ENCODE measurements at regions not wholly inside any gene's neighbourhood (a gene's known extent, or its start where the extent isn't known, plus 50 kb on each side); places are given as distances from the start of the nearest gene placed in this dataset.

DNA sequence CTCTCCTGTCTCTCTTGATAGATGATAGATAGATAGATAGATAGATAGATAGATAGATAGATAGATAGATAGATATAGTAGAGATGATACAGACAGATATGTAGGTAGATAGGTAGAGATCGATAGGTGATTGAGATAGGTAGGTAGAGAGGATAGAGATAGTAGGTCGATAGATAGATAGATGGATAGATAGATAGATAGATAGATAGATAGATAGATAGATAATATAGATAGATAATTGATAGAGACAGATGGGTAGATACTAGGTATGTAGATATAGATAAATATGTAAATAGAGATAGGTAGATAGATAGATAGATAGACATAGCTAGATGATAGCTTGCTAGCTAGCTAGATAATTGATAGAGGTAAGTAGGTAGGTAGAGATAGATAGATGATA is 1154.2 kb upstream of the AUTS2 start:
- Histone ChIP-seq H3K4me1 (ENCODE audit: control insufficient read depth, extremely low read depth, insufficient read depth, low read length) (no peaks in the 10 kb centered on the region), H3K27me3 (ENCODE audit: control insufficient read depth, insufficient read depth, low read length) (no peaks in the 10 kb centered on the region), H2AFZ (ENCODE audit: low read length) (no peak overlapping the region), H3K9ac (ENCODE audit: insufficient read depth, low read length) (no peak overlapping the region), H3K4me3 (replicated peaks in 1 of 4; ENCODE audit: control extremely low read depth in 1 of 4, insufficient read depth in 1 of 4, low read depth in 3 of 4, low read length in 4 of 4) (no peak overlapping the region), H3K79me2 (ENCODE audit: control insufficient read depth, insufficient read depth, low read length) (no peaks in the 10 kb centered on the region), H3K36me3 (ENCODE audit: control insufficient read depth, insufficient read depth, low read length) (no peaks in the 10 kb centered on the region), H3K9me3 (ENCODE audit: control insufficient read depth, insufficient read depth, low read depth, low read length) (no peaks in the 10 kb centered on the region), H3K27ac (ENCODE audit: insufficient read depth, low read length) (no peak overlapping the region), H4K20me1 (ENCODE audit: control insufficient read depth, extremely low read depth, insufficient read depth, low read length) (no peaks in the 10 kb centered on the region), H3K4me2 (ENCODE audit: extremely low read depth, insufficient read depth, low read length) (no peak overlapping the region)
- DNase-seq (ENCODE audit: low read depth in 2 of 2) = no peak
- no peak for TF ChIP-seq EZH2 (IDR thresholded peaks at IDR 0.05; ENCODE audit: low read length, missing control alignments)
- TF ChIP-seq, protein P1, sequence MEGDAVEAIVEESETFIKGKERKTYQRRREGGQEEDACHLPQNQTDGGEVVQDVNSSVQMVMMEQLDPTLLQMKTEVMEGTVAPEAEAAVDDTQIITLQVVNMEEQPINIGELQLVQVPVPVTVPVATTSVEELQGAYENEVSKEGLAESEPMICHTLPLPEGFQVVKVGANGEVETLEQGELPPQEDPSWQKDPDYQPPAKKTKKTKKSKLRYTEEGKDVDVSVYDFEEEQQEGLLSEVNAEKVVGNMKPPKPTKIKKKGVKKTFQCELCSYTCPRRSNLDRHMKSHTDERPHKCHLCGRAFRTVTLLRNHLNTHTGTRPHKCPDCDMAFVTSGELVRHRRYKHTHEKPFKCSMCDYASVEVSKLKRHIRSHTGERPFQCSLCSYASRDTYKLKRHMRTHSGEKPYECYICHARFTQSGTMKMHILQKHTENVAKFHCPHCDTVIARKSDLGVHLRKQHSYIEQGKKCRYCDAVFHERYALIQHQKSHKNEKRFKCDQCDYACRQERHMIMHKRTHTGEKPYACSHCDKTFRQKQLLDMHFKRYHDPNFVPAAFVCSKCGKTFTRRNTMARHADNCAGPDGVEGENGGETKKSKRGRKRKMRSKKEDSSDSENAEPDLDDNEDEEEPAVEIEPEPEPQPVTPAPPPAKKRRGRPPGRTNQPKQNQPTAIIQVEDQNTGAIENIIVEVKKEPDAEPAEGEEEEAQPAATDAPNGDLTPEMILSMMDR (conservative IDR thresholded peaks at IDR 0.05 in 1 of 2, IDR thresholded peaks at IDR 0.05 in 1 of 2; ENCODE audit: low read depth in 1 of 2, low read length in 2 of 2) = no peak

DNA sequence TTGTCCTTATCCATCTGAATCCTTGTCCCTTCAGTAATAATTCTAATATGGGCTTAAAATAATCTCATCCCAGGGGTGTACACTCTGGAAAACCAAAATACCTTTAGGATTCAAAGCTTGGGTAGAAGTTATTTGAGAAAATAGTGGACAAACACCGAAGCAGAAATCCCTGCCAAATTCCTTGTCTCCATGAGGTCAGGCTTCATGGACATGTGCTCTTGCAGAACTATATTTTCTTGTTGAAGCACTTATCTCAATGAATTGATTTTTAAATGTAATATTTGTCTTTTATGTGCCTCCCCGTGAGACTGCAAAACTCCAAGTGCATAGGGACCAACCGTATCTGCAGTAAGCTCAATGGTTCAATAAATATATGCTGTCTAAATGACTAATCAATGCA is 1153.3 kb upstream of the AUTS2 start:
- H3K4me1 ChIP-seq (ENCODE audit: control insufficient read depth, extremely low read depth, insufficient read depth, low read length) = no peaks in the 10 kb centered on the region
- no peak overlapping the region for H3K27ac ChIP-seq (ENCODE audit: insufficient read depth, low read length)

DNA sequence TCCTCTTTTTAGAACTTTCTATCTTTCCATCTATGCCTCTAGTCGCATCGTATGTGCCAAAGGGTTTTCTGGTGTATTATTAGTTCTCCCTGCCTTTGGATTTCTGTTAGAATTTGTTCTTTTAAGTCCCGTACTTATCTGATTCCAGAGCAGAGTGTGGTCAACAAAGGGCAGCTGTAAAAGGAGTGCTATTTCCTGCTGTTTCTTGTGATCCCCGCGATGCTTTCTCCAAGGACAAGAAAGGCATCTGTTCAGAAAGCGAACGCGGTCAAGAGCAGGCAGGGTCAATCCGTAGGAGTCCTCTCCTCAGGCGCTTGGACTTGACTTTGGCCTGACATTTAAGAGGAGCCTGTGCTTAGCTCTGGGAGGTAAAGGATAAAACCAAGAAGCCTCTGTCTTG is 1152.1 kb upstream of the AUTS2 start:
- no peak for DNase-seq (ENCODE audit: low read depth in 2 of 2)
- no peaks in the 10 kb centered on the region for H3K27me3 ChIP-seq (ENCODE audit: control insufficient read depth, insufficient read depth, low read length)
- H3K27ac ChIP-seq (ENCODE audit: insufficient read depth, low read length) = no peak overlapping the region
- H3K36me3 ChIP-seq (ENCODE audit: control insufficient read depth, insufficient read depth, low read length) = no peaks in the 10 kb centered on the region
- no peaks in the 10 kb centered on the region for H4K20me1 ChIP-seq (ENCODE audit: control insufficient read depth, extremely low read depth, insufficient read depth, low read length)
- no peaks in the 10 kb centered on the region for H3K79me2 ChIP-seq (ENCODE audit: control insufficient read depth, insufficient read depth, low read length)
- TF ChIP-seq EZH2 (IDR thresholded peaks at IDR 0.05; ENCODE audit: low read length, missing control alignments) = no peak
- TF ChIP-seq, protein P1 (conservative IDR thresholded peaks at IDR 0.05 in 1 of 2, IDR thresholded peaks at IDR 0.05 in 1 of 2; ENCODE audit: low read depth in 1 of 2, low read length in 2 of 2) = no peak
- no peaks in the 10 kb centered on the region for H3K9me3 ChIP-seq (ENCODE audit: control insufficient read depth, insufficient read depth, low read depth, low read length)
- no peak overlapping the region for H2AFZ ChIP-seq (ENCODE audit: low read length)
- no peak overlapping the region for H3K9ac ChIP-seq (ENCODE audit: insufficient read depth, low read length)
- no peak overlapping the region for H3K4me3 ChIP-seq (replicated peaks in 1 of 4; ENCODE audit: control extremely low read depth in 1 of 4, insufficient read depth in 1 of 4, low read depth in 3 of 4, low read length in 4 of 4)
- no peaks in the 10 kb centered on the region for H3K4me1 ChIP-seq (ENCODE audit: control insufficient read depth, extremely low read depth, insufficient read depth, low read length)
- no peak overlapping the region for H3K4me2 ChIP-seq (ENCODE audit: extremely low read depth, insufficient read depth, low read length)

More for the DNA sequence above, 1153.3 kb upstream of the AUTS2 start:
- H4K20me1 ChIP-seq (ENCODE audit: control insufficient read depth, extremely low read depth, insufficient read depth, low read length) = no peaks in the 10 kb centered on the region
- TF ChIP-seq, protein P1 (conservative IDR thresholded peaks at IDR 0.05 in 1 of 2, IDR thresholded peaks at IDR 0.05 in 1 of 2; ENCODE audit: low read depth in 1 of 2, low read length in 2 of 2) = no peak
- TF ChIP-seq EZH2 (IDR thresholded peaks at IDR 0.05; ENCODE audit: low read length, missing control alignments) = no peak
- no peaks in the 10 kb centered on the region for H3K27me3 ChIP-seq (ENCODE audit: control insufficient read depth, insufficient read depth, low read length)
- no peaks in the 10 kb centered on the region for H3K9me3 ChIP-seq (ENCODE audit: control insufficient read depth, insufficient read depth, low read depth, low read length)
- DNase-seq (ENCODE audit: low read depth in 2 of 2) = no peak
- no peaks in the 10 kb centered on the region for H3K79me2 ChIP-seq (ENCODE audit: control insufficient read depth, insufficient read depth, low read length)
- no peaks in the 10 kb centered on the region for H3K36me3 ChIP-seq (ENCODE audit: control insufficient read depth, insufficient read depth, low read length)
- no peak overlapping the region for H2AFZ ChIP-seq (ENCODE audit: low read length)
- H3K4me2 ChIP-seq (ENCODE audit: extremely low read depth, insufficient read depth, low read length) = no peak overlapping the region
- no peak overlapping the region for H3K9ac ChIP-seq (ENCODE audit: insufficient read depth, low read length)
- no peak overlapping the region for H3K4me3 ChIP-seq (replicated peaks in 1 of 4; ENCODE audit: control extremely low read depth in 1 of 4, insufficient read depth in 1 of 4, low read depth in 3 of 4, low read length in 4 of 4)

All from fibroblast of lung (primary cell).